Heart left ventricle (tissue), 16 donors: ENCODE measurements at regions not wholly inside any gene's neighbourhood (a gene's known extent, or its start where the extent isn't known, plus 50 kb on each side); places are given as distances from the start of the nearest gene placed in this dataset.

ENCODE experiments used
- ATAC-seq, 4 donors: fragments of 200-7000 bp; cut with Tn5 transposase; one replicate each; pipeline ENCODE4 v1.9.1; 2020 to 2022; ENCODE audit warnings: moderate library complexity in 4 of 4, mild to moderate bottlenecking in 3 of 4, moderate number of reproducible peaks in 1 of 4
- DNase-seq, 5 donors: peaks; one replicate each; pipeline ENCODE4 v3.0.0-alpha.2; 2020
- H3K27ac ChIP-seq, 12 donors: fragments of 200-600 bp; sonication (generic) in 4 of 12; one replicate each; pipeline versions ENCODE4 v1.5.0 to v1.8.0; 2016 to 2022; ENCODE audit warnings: mild to moderate bottlenecking in 2 of 12
- H3K27me3 ChIP-seq, 9 donors: fragments of 200-600 bp; sonication (generic) in 2 of 9; one replicate each; pipeline versions ENCODE4 v1.5.1 to v1.8.0; 2016 to 2022; ENCODE audit warnings: mild to moderate bottlenecking in 3 of 9
- H3K36me3 ChIP-seq, 9 donors: fragments of 200-600 bp; sonication (generic) in 2 of 9; one replicate each; pipeline versions ENCODE4 v1.5.0 to v1.8.0; 2018 to 2022; ENCODE audit warnings: mild to moderate bottlenecking in 2 of 9
- H3K4me1 ChIP-seq, 12 donors: fragments of 200-600 bp; sonication (generic) in 4 of 12; one replicate each; pipeline versions ENCODE4 v1.5.0 to v1.8.0; 2016 to 2022; ENCODE audit warnings: mild to moderate bottlenecking in 3 of 12
- H3K4me3 ChIP-seq, 12 donors: fragments of 200-600 bp; sonication (generic) in 4 of 12; one replicate each; pipeline versions ENCODE4 v1.5.0 to v1.8.0; 2017 to 2022; ENCODE audit warnings: mild to moderate bottlenecking in 9 of 12, moderate library complexity in 4 of 12
- H3K9me3 ChIP-seq, 12 donors: fragments of 200-600 bp; sonication (generic) in 4 of 12; one replicate each; pipeline versions ENCODE4 v1.5.0 to v1.8.0; 2016 to 2022; ENCODE audit warnings: mild to moderate bottlenecking in 1 of 12
- CTCF ChIP-seq, 12 donors: fragments of 200-600 bp; sonication (generic) in 4 of 12; IDR thresholded peaks; one replicate each; pipeline versions ENCODE4 v1.5.0 to v1.8.0; 2018 to 2022; ENCODE audit warnings: antibody characterized with exemption in 12 of 12, mild to moderate bottlenecking in 5 of 12
- POLR2A ChIP-seq, 2 donors: fragments of 450-650 bp; IDR thresholded peaks; one replicate each; pipeline ENCODE4 v1.6.1; 2017; ENCODE audit warnings: antibody characterized with exemption in 2 of 2, mild to moderate bottlenecking in 2 of 2, moderate library complexity in 2 of 2
- WGBS, 4 donors: extraction: QIAGEN DNeasy Blood & Tissue Kit in 2 of 4; methylation state at CpG; one replicate each; pipeline versions ENCODE4 v1.1.5 to v1.1.7; 2013 to 2018; 5-methylcytosine and 5-hydroxymethylcytosine counted together
- intact Hi-C, 10 donors: fragments of 100-400 bp; cut with DNase I; formaldehyde crosslinking; loops; one replicate each; pipeline versions ENCODE4 v1.11.1 to v1.14.2; 2022
- donor health status: ischemic (EF 13 %, LVEDD 7.1; RV severe dilation, severe dysfunction).
- donor health status: healthy with polysubstance abuse.
- donor health status: DM: no; HTN: yes; CAD: no.
- donor health status: DM: no; HTN: no; CAD: no.
- donor health status: ischemic (EF 25% LVEDD 6.9; RV normal size, moderate dysfunction).
- donor health status: ischemic (EF 25% LVEDD 5.7; RV mildly dilated, moderate dysfunction).
- donor health status: healthy.
- donor health status: DM: yes; HTN: yes; CAD: no.
- donor health status: ischemic (EF 35%, LVEDD 5.7; RV mildly dilated, moderate dysfunction).
- donor health status: nonischemic (EF 11% LVEDD 7.7; RV severe dilation, severe dysfunction).
- donor health status: DM: yes; HTN: yes; CAD: no.
- donor health status: PGD.
- donor health status: ischemic (EF 29% LVEDD 5.4; RV normal size, mild dysfunction).
- donor health status: nonischemic (EF 23%, LVEDD 6.1; RV moderate dilation, normal function).

DNA sequence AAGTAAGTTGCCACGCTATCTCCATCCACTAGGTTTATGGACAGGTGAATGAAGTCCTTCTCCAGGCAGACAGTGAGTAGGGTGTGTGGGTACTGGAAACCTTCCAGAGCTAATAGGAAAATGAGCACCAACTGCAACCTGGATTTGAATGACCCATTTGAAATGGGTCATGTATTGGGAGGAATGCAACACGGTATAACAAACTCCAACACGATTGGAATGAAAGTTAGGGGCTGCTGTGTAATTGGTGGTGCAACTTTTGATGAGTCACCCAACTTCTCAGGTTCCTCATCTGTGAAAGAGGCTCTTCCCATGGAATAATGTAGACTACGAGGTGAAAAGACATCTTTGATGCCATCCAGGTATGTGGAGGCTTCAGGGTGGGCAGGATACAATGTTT lies 241.4 kb upstream of the PODXL start:
- ATAC-seq (no peak), DNase-seq (no peak)
- Histone ChIP-seq H3K9me3 (no peaks in the 10 kb centered on the region), H3K4me1 (no peaks in the 10 kb centered on the region), H3K27me3 (peaks cover 0 to 22% (median 0%) of the 10 kb centered on the region in 9 donors), H3K27ac (no peak overlapping the region), H3K36me3 (no peaks in the 10 kb centered on the region), H3K4me3 (no peak overlapping the region)
- no peak for TF ChIP-seq CTCF (IDR thresholded peaks at IDR 0.05)
- no peak for TF ChIP-seq POLR2A (IDR thresholded peaks at IDR 0.05)
- intact Hi-C loops: no loop called here
- 66 to 78% (median 76%) methylated on average over 4 of the region's 4 CpGs for WGBS, 4 donors

GRCh38 chr7:131795400-131795799 lies 239.0 kb upstream of the PODXL start:
- intact Hi-C loops: no loop called here
- no peak overlapping the region for H3K27ac ChIP-seq
- no peak overlapping the region for H3K4me3 ChIP-seq
- whole genome bisulfite sequencing, 4 donors: 77 to 92% (median 82%) methylated on average over 10 of the region's 10 CpGs
- H3K9me3 ChIP-seq: no peaks in the 10 kb centered on the region
- TF ChIP-seq CTCF (IDR thresholded peaks at IDR 0.05) (no peak), POLR2A (IDR thresholded peaks at IDR 0.05) (no peak)
- H3K27me3 ChIP-seq: peaks cover 0 to 22% (median 0%) of the 10 kb centered on the region in 9 donors
- DNase-seq: no peak
- no peak for ATAC-seq
- no peaks in the 10 kb centered on the region for H3K4me1 ChIP-seq
- H3K36me3 ChIP-seq: no peaks in the 10 kb centered on the region

- ATAC-seq: no peak
- no peak overlapping the region for H3K27ac ChIP-seq
Observed at GRCh38 chr7:131792311-131792710, 235.9 kb upstream of the PODXL start.

DNA sequence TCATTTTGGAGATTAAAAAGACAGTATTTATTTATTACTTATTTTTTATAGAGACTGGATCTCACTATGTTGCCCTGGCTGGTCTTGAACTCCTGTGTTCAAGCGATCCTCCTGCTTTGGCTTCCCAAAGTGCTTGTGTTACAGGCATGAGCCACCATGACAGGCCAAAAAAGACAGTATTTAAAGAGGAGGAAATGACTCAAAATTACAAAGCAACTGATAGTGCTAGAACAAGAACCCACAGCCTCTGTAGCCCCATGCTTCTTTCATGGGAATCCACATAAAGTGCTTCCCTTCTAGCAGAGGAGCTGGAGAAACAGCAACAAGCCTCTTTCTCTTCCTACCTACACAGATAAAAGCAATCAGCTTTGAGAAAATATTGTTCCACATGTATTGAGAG lies 230.7 kb upstream of the PODXL start:
- ATAC-seq (no peak), DNase-seq (no peak)
- H3K4me3 ChIP-seq: no peak overlapping the region
- H3K27ac ChIP-seq: no peak overlapping the region
- H3K36me3 ChIP-seq: no peaks in the 10 kb centered on the region
- H3K27me3 ChIP-seq: peaks cover 0 to 12% (median 0%) of the 10 kb centered on the region in 9 donors
- intact Hi-C loops: no loop called here
- WGBS, 4 donors: 36 to 98% (median 92%) methylated on average over 1 of the region's 1 CpG
- TF ChIP-seq POLR2A (IDR thresholded peaks at IDR 0.05) (no peak), CTCF (IDR thresholded peaks at IDR 0.05) (no peak)
- peaks cover 0 to 5% (median 0%) of the 10 kb centered on the region in 12 donors for H3K9me3 ChIP-seq
- H3K4me1 ChIP-seq: no peaks in the 10 kb centered on the region

More at GRCh38 chr7:131792311-131792710, 235.9 kb upstream of the PODXL start:
- Histone ChIP-seq H3K27me3 (peaks cover 0 to 20% (median 0%) of the 10 kb centered on the region in 9 donors), H3K4me3 (no peak overlapping the region), H3K36me3 (no peaks in the 10 kb centered on the region), H3K9me3 (no peaks in the 10 kb centered on the region), H3K4me1 (no peaks in the 10 kb centered on the region)
- WGBS, 4 donors: 82 to 90% (median 88%) methylated on average over 3 of the region's 3 CpGs
- no peak for DNase-seq
- TF ChIP-seq CTCF (IDR thresholded peaks at IDR 0.05) (no peak), POLR2A (IDR thresholded peaks at IDR 0.05) (no peak)
- intact Hi-C loops: no loop called here
